Stimulated activated CD4-positive, alpha-beta T cell treated with anti-CD3 and anti-CD28 coated beads, Interleukin-4, amount 100 ng/mL, for 24 hours (primary cell): ENCODE measurements at regions not wholly inside any gene's neighbourhood (a gene's known extent, or its start where the extent isn't known, plus 50 kb on each side); places are given as distances from the start of the nearest gene placed in this dataset.
"Not testable (repeated sequence)": the region's sequence is repeated elsewhere in the genome, so short reads cannot be mapped to it uniquely, and the experiment has no call there.

ENCODE experiments used
- DNase-seq: peaks from one replicate; pipeline ENCODE4 v3.0.0-alpha.2; 2020

DNA sequence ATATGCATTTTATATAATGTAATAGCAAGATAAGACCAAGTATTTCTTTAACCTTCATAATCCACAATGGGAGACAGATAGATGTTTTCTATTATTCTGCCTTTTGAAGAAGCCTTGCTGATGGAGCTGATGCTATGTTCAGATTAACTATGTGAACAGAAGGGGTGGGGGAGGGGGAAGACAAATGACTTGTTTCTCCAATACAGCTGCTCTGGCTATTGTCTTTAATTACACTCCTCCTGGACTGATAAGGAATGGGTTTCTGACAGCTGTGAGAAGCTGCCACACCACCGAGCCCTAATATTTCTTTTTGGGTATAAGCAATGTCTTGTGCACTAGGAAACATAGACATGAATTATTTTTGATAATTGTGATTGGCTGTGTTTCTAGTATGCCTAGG lies 62.0 kb downstream of the CAVIN4 start:
- DNase-seq = no peak

DNA sequence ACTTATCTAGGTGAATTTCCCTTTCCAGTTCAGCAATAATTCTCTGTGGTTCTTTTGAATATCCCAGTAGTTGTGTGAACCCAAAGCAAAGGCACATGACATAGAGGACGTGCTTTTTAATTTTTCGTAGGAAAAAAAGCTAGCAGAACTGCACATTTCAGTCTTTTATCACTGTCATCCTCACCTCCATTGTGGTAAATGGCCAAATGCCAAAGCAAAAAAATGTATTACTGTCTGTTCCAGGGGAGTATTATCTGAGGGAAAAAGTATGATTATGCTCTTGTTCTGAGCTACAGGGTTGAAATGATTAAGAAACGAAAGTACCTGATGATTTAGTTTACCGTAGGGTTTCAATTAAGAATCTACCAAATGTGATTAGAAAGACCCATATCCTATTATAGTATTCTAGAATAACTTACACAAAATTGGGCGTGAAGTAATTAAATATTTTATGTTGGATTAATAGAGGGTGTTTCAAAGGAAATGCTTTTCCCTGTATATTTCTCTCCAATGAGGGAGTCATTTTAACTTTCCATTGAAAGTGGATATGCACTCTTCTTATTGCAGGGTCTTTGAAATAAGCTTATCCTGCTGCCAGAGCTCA lies 62.7 kb downstream of the CAVIN4 start:
- no peak for DNase-seq

DNA sequence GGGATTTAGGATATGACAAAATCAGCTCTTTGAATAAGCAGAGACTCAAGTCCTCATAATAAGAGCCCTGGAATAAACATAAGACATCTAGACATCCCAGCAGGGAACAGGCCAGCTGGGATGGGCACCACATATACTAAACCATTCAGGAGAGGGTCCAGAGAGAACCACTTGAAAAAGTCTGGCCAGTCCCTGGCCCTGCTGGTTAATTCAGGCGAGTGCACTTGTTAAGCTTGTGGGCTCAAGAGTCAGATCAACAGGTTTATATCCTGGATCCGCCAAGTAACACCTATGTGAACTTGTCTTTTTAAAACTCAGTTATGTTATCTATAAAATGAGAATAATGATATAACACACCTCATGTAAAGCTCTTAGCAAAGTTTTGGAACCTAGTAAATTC lies 63.3 kb downstream of the CAVIN4 start:
- no peak for DNase-seq

DNA sequence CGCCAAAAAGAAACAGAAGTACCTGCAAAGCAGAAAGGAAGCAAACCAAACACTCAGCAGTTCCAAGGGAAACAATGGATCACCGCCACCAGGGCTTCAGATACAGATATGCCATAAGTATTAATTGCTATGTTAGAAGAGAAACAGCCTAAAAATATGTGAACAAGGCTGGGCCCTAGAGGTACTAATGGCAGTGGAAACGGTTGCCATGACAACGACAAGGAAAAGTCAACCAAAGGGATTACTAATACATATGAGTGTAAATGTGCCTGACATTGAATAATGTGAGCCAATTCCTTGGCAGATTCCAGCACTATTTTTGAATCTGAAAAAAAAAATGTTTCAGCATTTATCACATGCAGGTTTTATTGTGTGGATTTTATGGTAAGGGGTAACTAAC lies 75.0 kb downstream of the CAVIN4 start:
- no peak for DNase-seq

DNA sequence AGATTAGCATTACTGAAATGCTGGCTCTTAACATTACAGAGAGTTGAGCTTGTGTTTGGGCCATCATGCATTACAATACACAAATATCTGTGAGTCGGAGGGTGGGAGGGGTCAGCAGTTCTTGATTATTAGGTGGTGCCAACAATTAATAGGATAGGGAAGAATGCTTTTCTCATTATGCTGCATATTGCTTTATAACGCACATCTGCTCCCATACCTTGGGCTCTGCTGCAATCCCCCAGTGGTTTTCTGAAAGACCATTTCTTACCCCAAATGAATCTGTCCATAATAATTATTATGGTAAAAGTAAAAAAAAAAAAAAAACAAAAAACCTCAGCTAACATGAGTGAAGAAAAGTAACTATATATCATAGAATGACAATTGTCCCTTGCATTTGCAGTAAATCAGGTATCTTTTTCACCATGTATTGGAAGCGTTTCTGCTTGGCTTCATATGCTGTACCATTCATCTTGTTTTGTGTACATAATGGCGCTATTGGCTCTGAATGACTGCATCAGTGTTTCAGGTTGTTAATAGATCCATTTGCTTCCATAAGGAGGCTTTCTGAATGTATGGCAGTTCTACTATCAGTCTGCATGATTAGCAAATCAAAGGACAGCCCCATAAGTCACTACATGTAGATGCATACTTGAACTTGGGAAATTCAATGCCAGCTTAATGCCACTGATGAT lies 75.9 kb downstream of the CAVIN4 start:
- DNase-seq = no peak

DNA sequence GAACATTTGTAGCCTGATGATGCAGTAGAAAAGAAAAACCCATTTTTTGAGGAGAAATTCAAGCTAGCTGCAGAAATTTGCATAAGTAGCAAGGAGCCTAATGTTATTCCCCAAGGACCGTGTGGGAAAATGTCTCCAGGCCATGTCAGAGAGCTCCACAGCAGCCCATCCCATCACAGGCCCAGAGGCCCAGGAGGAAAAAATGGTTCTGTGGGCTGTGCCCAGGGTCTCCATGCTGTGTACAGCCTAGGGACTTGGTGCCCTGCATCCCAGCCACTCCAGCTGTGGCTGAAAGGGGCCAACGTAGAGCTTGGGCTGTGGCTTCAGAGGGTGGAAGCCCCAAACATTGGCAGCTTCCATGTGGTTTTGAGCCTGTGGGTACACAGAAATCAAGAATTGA lies 79.0 kb downstream of the CAVIN4 start:
- not testable (repeated sequence) for DNase-seq

DNA sequence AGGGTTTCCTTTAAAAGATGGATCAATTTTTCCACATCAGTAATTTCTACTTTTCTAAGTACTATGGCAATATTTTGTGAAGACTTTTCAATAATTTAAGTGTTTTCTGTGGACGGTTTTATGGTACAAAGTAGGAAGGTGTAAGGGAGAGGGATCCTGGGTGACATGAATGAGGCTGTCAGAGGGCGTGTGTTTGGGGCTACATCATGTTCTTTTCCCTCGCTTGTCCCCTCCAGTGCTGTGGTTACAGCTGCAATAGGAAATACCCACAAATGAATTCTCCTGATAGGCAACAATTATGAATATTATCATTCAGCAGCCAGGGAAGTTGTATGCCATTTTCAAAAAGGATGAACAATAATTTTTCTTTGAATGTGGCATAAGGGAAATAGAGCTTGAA lies 83.8 kb downstream of the CAVIN4 start:
- DNase-seq = no peak

DNA sequence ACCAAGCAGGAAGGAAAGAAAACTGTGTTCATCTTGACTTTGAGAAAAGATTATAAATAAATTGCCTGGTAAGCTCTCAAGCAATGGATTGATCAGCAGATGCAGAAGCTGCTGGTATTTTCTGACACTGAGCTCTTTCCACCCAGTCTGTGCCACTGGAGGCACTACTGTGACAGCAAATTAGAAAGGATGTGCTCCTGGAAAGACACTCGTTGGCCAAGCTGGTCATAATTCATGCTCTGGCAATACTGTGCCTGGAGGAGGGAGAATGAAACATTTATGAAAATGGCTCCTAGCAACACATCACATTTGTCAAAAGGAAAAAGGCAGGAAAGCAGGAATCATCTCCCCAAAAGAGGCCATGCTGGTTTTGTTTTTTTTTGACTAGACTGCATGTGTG lies 84.2 kb downstream of the CAVIN4 start:
- DNase-seq = no peak

DNA sequence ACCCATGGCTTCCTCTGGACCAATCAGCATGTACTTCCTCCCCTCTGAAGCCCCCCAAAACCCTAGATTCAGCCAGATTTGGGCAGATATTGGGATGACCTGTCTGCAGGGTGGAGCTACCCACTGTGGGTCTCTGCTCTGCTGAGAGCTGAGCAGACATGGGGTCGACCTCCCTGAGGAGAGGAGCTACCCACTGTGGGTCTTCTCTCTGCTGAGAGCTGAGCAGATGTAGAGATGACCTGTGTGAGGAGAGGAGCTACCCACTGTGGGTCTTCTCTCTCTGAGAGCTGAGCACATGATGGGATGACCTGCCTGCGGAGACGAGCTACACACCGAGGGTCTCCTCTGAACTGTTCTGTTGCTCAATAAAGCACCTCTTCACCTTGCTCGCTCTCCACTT lies 89.6 kb downstream of the CAVIN4 start:
- no peak for DNase-seq

DNA sequence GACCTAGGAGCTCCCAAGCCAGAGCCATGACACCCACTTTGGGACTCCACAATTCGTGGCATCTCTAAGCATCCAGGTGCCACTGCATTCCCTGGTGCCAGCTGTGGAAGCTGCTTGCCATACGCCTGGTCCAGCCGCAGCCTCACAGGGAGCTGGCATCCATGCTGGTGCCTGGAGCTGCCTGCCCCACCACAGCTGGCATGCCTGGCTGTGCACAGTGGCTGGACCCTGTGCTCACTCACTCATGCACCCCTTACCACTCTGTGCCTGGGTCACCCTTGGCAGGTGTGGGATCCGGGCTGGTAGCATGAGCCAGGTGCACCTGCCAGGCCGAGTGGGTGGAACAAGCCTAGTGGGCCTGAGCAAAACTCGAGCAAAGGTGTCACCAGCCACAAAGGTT lies 90.1 kb downstream of the CAVIN4 start:
- DNase-seq = no peak

DNA sequence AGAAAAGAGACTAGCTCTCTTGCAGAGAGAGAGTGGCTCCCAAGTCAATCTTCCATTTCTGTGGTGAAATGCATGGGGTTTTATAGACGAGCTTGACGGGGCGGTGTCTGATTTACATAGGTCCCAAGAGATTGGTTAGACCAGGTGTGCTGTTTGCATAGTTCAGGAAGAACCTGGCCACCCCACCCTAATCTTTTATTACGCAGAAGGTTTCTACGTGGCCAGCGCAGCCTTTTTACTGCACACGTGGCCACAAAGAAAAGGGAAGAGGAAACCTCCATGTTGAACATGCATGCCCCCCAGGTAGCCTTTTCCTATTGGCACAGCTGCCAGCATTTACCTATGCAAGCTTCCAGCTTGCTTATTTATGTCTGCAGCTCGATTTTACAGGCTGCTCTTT lies 92.1 kb downstream of the CAVIN4 start:
- DNase-seq = no peak

DNA sequence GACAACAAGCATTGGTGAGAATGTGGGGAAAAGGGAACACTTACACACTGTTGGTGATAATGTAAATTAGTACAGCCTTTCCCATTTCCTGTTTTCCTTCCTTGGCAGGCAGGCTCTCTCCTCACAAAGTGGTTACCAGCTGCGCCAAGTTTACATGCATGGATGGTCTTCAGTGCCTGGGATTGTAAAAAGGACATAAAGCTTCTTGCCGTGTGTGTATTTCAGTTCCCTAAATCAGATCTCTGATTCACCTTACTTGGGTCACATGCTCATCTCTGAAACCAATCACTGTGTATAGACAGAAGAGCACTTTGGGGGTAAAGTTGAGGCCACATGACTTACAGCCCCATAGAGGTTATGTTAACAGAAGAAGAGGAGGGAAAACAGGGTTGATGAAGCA lies 92.8 kb downstream of the CAVIN4 start:
- no peak for DNase-seq

DNA sequence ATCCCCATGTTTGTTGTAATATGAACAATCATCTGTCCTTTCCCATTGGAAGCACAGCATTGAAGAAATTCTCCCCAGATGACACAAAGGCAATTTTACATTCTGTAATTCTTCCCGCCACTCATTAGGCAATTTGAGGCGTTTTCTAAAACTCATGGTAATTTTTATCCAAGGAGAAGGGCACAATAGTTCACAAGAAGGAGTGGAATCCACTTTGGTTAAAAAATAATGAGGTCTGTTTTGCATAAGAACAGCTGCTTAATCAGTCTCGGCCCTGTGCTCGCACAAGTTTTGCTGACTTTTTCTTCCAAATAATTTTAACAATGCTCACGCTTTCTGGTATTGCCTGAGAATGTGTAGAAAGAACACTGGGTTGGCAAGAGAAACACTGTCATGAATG lies 94.0 kb downstream of the CAVIN4 start:
- DNase-seq = no peak

DNA sequence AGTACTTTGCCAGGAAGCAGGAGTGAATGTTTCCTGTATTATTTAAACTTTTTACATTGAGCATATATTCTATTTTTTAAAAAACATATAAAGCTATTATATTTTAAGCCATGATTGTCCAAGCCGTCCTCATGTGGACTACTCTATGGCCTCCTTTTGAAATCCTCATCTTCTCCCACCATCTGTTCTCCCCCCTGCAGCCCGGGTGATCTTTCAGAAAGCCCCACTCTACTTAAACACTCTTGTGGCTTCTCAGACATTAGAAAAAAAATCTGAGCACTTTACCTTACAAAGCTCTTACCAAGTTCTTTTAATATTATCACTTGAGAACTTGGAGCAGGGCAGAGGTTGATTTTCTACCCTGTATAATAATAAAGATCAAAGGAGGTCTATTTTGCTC lies 95.4 kb downstream of the CAVIN4 start:
- no peak for DNase-seq

DNA sequence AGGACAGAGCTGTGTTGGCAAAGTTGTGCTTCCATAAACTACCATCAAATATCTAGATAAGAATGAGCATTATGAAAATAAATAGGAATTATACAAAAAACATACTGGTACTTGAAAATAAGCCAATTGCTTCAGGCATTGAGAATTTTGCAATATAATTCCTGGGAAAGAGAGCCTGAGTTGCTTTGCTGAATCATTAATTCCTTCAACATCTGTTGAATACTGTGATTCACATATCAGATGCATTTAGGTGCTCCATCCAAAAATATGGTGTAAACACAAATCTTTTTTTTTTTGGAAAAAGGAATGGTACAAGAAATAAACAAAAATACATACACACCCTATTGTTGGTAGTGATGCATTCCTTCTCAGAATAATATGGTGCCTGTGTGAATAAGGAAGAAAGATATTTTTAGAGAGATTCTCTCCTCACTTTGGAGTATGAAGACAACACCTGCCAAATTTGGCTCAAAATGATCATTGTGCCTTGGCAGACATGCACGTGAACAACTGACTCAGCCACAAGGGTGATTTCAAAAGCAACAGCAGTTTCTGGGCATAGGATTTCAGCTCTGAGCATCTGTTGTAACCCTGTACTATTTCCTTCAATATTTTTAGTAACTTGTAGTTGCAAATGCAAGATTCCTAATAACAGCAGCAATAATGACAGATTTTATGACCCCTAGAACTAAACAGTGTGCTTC lies 96.7 kb downstream of the CAVIN4 start:
- DNase-seq = no peak

DNA sequence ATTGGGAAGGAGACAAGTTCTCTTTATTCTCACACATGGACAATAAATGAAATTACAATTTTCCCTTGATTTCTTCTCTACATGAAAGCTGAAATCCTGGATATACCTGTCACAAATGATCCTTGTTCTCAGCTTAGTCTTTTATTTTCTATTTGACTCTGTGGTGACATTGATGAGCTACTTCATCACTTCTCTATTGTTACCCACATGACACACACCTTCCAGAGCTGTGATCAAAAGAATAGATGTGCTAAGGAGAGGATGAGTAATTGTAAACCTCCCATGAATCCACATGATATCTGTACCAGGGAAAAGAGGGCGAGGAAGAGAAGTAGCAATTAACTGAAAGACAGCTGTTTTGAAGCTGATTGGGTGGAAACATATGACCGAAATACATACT lies 102.0 kb downstream of the CAVIN4 start:
- DNase-seq = no peak

DNA sequence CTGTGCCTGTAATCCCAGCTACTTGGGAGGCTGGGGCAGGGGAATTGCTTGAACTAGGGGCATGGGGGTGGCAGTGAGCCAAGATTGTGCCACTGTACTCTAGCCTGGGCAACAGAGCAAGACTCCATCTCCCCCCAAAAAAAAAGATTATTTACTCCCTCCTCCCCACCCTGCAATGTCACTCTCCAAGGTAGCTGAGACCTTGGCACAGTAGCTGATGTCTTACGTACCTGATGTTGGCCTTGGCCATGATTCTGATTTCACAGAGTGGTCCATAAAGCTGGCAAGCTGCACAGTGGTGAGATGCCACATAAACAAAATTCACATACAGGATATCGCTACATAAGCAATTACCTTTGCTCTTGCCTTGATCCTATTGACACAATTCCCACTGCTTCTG lies 108.5 kb downstream of the CAVIN4 start:
- DNase-seq = no peak

DNA sequence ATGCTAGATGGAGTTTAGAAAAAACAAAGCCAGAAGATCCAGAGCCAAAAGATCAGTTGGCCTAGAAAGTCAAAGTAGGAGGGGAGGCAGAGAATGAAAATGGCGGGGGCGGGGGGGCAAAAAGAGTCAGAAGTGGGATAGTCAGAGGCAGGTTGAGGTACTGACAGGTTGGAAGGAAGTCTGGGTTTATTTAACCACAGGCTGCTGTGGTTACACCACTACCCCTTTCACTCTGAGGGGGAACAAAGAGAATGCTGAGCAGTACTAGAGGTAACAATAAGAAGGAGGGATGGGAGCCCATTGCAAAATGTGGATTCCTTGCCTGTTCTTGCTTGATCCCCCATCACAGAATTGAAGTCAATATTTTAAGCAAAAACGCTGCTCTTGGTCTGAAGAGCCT lies 111.8 kb downstream of the CAVIN4 start:
- DNase-seq = no peak

DNA sequence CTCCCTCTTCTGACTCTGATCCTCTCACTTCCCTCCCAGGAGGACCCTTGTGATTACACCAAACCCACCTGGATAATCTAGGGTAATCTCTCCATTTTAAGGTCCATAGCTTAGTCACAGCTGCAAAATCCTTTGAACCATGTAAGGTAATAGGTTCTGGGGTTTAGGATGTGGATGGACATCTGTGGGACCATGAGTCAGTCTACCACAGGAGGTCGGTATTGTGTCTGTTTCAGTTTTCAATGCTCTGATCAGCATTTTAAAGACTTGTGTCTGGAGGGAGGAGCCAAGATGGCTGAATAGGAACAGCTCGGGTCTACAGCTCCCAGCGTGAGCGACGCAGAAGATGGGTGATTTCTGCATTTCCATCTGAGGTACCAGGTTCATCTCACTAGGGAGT lies 112.6 kb downstream of the CAVIN4 start:
- DNase-seq = no peak

DNA sequence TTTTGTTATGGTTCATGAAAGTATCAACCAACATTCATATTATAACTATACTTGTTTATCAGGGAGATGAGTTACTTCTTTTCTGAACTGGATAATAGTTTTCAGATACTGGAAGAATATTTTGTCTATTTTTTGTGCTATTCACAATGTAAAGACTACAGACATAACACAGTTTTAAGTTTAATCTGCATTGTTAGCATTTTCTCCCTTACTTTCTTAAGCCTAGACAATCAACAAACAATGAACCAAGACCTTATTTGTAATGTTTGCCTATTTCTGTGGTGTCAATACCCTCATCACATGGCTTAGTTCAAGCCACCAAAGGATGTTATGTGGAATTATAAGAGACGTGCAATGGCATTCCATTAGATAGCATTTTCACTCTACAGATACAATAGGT lies 119.5 kb downstream of the CAVIN4 start:
- no peak for DNase-seq

DNA sequence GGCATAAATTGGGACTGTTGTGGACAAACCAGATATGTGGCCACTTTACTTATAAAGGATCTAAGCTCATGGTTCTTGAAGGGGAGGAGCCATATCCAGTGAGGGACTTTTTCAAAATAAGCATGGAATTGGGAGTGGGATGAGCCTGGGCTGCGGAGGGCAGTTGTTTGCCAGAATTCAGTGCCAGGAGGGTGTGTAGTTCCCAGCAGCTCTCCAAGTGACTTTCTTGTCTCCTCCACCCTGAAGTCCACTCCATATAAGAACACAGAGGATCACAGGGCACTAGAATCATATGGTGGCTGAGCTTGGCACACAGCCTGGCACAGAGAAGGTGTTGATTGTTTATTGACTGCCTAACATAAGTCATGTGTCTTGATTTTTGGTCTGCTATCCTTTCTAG lies 121.1 kb downstream of the CAVIN4 start:
- no peak for DNase-seq

DNA sequence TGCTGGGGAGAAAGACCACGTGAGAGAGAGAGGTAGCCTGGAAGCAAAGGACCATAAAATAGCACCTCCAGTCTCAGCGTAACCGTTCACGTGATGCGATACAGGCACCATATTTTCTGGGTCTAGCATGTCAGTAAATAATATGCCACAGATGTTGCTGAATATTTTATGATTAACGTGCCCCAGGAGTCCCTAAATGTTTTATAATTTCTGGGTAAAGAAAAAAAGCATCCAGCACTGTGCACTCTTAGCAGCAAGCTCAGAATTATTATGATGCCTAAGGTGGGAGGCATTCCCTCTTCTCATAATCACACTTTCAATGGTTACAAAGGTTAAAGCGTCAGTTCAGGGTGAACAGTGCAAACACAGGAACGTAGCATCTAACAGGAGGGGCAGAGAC lies 121.8 kb downstream of the CAVIN4 start:
- no peak for DNase-seq

DNA sequence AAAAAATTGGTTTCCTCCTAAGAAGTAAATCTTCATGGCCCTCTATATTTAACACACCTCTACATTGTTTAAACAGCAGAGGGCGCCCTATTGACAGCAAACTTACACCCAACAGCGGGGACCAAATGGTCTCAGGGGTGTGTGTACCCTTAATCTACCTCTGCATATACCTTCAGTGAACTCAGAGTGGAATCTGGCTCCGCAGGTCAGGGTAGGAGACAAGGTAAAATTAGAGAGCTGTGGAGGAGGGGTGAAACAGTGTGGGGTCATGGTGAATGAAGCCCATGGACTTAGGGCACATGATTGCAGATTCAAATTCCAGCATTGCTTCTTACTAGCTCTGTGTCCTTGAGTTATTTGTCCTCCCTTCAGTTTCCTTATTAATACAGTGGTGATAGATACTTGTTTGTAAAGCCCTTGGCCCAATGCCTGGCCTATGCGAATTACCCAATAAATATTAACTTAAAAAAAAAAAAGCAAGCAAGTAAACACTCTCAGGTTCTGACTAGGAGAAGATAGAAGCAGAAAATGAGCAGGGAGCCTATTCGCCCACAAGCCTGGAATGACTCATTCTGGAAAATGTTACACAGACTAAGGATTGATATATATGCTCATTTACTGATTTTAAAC lies 122.9 kb downstream of the CAVIN4 start:
- DNase-seq = no peak
